ENCODE measurements at regions not wholly inside any gene's neighbourhood (a gene's known extent, or its start where the extent isn't known, plus 50 kb on each side); places are given as distances from the start of the nearest gene placed in this dataset.
"Not testable (repeated sequence)": the region's sequence is repeated elsewhere in the genome, so short reads cannot be mapped to it uniquely, and the experiment has no call there.

- POLR2A ChIA-PET; CTCF ChIA-PET; DNase-seq (ENCODE audit: extremely low spot score): not testable (repeated sequence)
Observed at GRCh38 chr12:131296651-131297050, 342.9 kb downstream of the ADGRD1 start.

GRCh38 chr12:131298526-131299369 is 345.0 kb downstream of the ADGRD1 start:
- CTCF ChIA-PET; POLR2A ChIA-PET; DNase-seq (ENCODE audit: extremely low spot score): not testable (repeated sequence)

GRCh38 chr12:131299370-131299701 is 345.6 kb downstream of the ADGRD1 start:
- DNase-seq (ENCODE audit: extremely low spot score); POLR2A ChIA-PET; CTCF ChIA-PET: not testable (repeated sequence)

GRCh38 chr12:131303576-131303975 is 349.9 kb downstream of the ADGRD1 start:
- POLR2A ChIA-PET; DNase-seq (ENCODE audit: extremely low spot score); CTCF ChIA-PET: not testable (repeated sequence)

GRCh38 chr12:131304642-131305041 is 350.9 kb downstream of the ADGRD1 start:
- POLR2A ChIA-PET, CTCF ChIA-PET: not testable (repeated sequence)

GRCh38 chr12:131309700-131310099 is 356.0 kb downstream of the ADGRD1 start:
- no peak for TF ChIP-seq CTBP1 (IDR thresholded peaks at IDR 0.05; ENCODE audit: borderline replicate concordance)
- TF ChIP-seq ZNF384 (IDR thresholded peaks at IDR 0.05), result no peak
- no peak for TF ChIP-seq ELF4 (IDR thresholded peaks at IDR 0.05)
- DNase-seq (ENCODE audit: extremely low spot score), result no peak
- ChIA-PET POLR2A (no interaction called here), CTCF (no interaction called here)

More at GRCh38 chr12:131304642-131305041, 350.9 kb downstream of the ADGRD1 start:
- DNase-seq (ENCODE audit: extremely low spot score), result not testable (repeated sequence)

- CTCF ChIA-PET; POLR2A ChIA-PET; DNase-seq (ENCODE audit: extremely low spot score): not testable (repeated sequence)
Observed at GRCh38 chr12:131310227-131310969, 356.7 kb downstream of the ADGRD1 start.

GRCh38 chr12:131311279-131311722 is 357.6 kb downstream of the ADGRD1 start:
- CTCF ChIA-PET; DNase-seq (ENCODE audit: extremely low spot score); POLR2A ChIA-PET: not testable (repeated sequence)

GRCh38 chr12:131311764-131312163 is 358.1 kb downstream of the ADGRD1 start:
- TF ChIP-seq LEF1 (IDR thresholded peaks at IDR 0.05; ENCODE audit: borderline replicate concordance), result no peak
- TF ChIP-seq ELF4 (IDR thresholded peaks at IDR 0.05), result no peak
- no peak for TF ChIP-seq SP1 (IDR thresholded peaks at IDR 0.05)
- no peak for TF ChIP-seq ARNT (IDR thresholded peaks at IDR 0.05)
- no peak for TF ChIP-seq FOXA1 (IDR thresholded peaks at IDR 0.05)
- TF ChIP-seq BHLHE40 (IDR thresholded peaks at IDR 0.05; ENCODE audit: borderline replicate concordance), result no peak
- TF ChIP-seq HDGF (IDR thresholded peaks at IDR 0.05; ENCODE audit: borderline replicate concordance), result no peak
- TF ChIP-seq SUZ12 (IDR thresholded peaks at IDR 0.05), result no peak
- DNase-seq (ENCODE audit: extremely low spot score), result no peak
- ChIA-PET POLR2A (no interaction called here), CTCF (no interaction called here)

- POLR2A ChIA-PET; DNase-seq (ENCODE audit: extremely low spot score); CTCF ChIA-PET: not testable (repeated sequence)
Observed at GRCh38 chr12:131312382-131312781, 358.7 kb downstream of the ADGRD1 start.

- no peak for TF ChIP-seq HDGF (IDR thresholded peaks at IDR 0.05; ENCODE audit: borderline replicate concordance)
- no peak for TF ChIP-seq PKNOX1 (IDR thresholded peaks at IDR 0.05)
- TF ChIP-seq LEF1 (IDR thresholded peaks at IDR 0.05; ENCODE audit: borderline replicate concordance), result no peak
- TF ChIP-seq NFRKB (IDR thresholded peaks at IDR 0.05), result no peak
- TF ChIP-seq FOXA1 (IDR thresholded peaks at IDR 0.05), result no peak
- TF ChIP-seq BHLHE40 (IDR thresholded peaks at IDR 0.05; ENCODE audit: borderline replicate concordance), result no peak
- no peak for TF ChIP-seq ELF4 (IDR thresholded peaks at IDR 0.05)
- TF ChIP-seq FOXK2 (IDR thresholded peaks at IDR 0.05), result no peak
- ChIA-PET CTCF (no interaction called here), POLR2A (no interaction called here)
- no peak for DNase-seq (ENCODE audit: extremely low spot score)
Observed at GRCh38 chr12:131312793-131313545, 359.3 kb downstream of the ADGRD1 start.
